Activated CD8-positive, alpha-beta memory T cell treated with anti-CD3 and anti-CD28 coated beads for 24 hours (primary cell): ENCODE measurements at regions not wholly inside any gene's neighbourhood (a gene's known extent, or its start where the extent isn't known, plus 50 kb on each side); places are given as distances from the start of the nearest gene placed in this dataset.

Experiments used
- DNase-seq: peaks from one replicate; pipeline ENCODE4 v3.0.0-alpha.2; 2020

- no peak for DNase-seq
These were observed 257.7 kb downstream of the GABRG2 start for GRCh38 chr5:162325143-162325727.

GRCh38 chr5:162334944-162335343, 267.4 kb downstream of the GABRG2 start:
- no peak for DNase-seq

GRCh38 chr5:162360373-162360931, 292.9 kb downstream of the GABRG2 start:
- no peak for DNase-seq

- no peak for DNase-seq
These were observed 304.7 kb downstream of the GABRG2 start for GRCh38 chr5:162372256-162372655.

GRCh38 chr5:162377895-162378294, 310.3 kb downstream of the GABRG2 start:
- DNase-seq = no peak

GRCh38 chr5:162382839-162383238, 315.3 kb downstream of the GABRG2 start:
- no peak for DNase-seq

GRCh38 chr5:162384225-162384624, 316.7 kb downstream of the GABRG2 start:
- DNase-seq = no peak

- DNase-seq = no peak
These were observed 324.3 kb downstream of the GABRG2 start for GRCh38 chr5:162391833-162392232.

- no peak for DNase-seq
These were observed 324.8 kb downstream of the GABRG2 start for GRCh38 chr5:162392336-162392735.

GRCh38 chr5:162393534-162393933, 326.0 kb downstream of the GABRG2 start:
- no peak for DNase-seq

- DNase-seq = no peak
These were observed 340.0 kb downstream of the GABRG2 start for GRCh38 chr5:162407614-162408013.

GRCh38 chr5:162410365-162410764, 342.8 kb downstream of the GABRG2 start:
- DNase-seq = no peak

GRCh38 chr5:162429142-162429541, 361.6 kb downstream of the GABRG2 start:
- no peak for DNase-seq

- DNase-seq = no peak
These were observed 366.7 kb downstream of the GABRG2 start for GRCh38 chr5:162434281-162434680.

GRCh38 chr5:162436055-162436454, 368.5 kb downstream of the GABRG2 start:
- no peak for DNase-seq

GRCh38 chr5:162444129-162444762, 376.7 kb downstream of the GABRG2 start:
- DNase-seq = no peak

- DNase-seq = no peak
These were observed 388.5 kb downstream of the GABRG2 start for GRCh38 chr5:162456086-162456485.

GRCh38 chr5:162466011-162466410, 398.4 kb downstream of the GABRG2 start:
- no peak for DNase-seq

GRCh38 chr5:162473041-162473714, 405.6 kb downstream of the GABRG2 start:
- DNase-seq = no peak

GRCh38 chr5:162474239-162474638, 406.7 kb downstream of the GABRG2 start:
- DNase-seq = no peak

- DNase-seq = no peak
These were observed 416.5 kb downstream of the GABRG2 start for GRCh38 chr5:162484095-162484494.

- no peak for DNase-seq
These were observed 417.4 kb downstream of the GABRG2 start for GRCh38 chr5:162484986-162485385.

GRCh38 chr5:162485666-162486292, 418.2 kb downstream of the GABRG2 start:
- DNase-seq = no peak
